ENCODE measurements at regions not wholly inside any gene's neighbourhood (a gene's known extent, or its start where the extent isn't known, plus 50 kb on each side); places are given as distances from the start of the nearest gene placed in this dataset.

GRCh38 chr11:111177037-111177871 is 68.3 kb upstream of the POU2AF2 start:
- TF ChIP-seq POLR2A (IDR thresholded peaks at IDR 0.05) = no peak
- TF ChIP-seq CTCF (IDR thresholded peaks at IDR 0.05) = no peak

All from testis (tissue), 2 donors.